Adrenal gland (tissue), 9 donors: ENCODE measurements at regions not wholly inside any gene's neighbourhood (a gene's known extent, or its start where the extent isn't known, plus 50 kb on each side); places are given as distances from the start of the nearest gene placed in this dataset.

Experiments
- DNase-seq, 7 donors: peaks; one replicate each; pipeline ENCODE4 v3.0.0-alpha.2; 2019 to 2020
- H3K27ac ChIP-seq, 5 donors: fragments of 200-600 bp; sonication (generic) in 4 of 5; 1 replicate in 3 of 5; 2 replicates in 2 of 5; pipeline versions ENCODE4 v1.5.1 to v1.8.0; 2016 to 2020; ENCODE audit warnings: mild to moderate bottlenecking in 1 of 5
- H3K27me3 ChIP-seq: fragments of 200-600 bp; 2 replicates; pipeline ENCODE4 v1.8.0; 2021
- H3K36me3 ChIP-seq, 2 donors: fragments of 200-600 bp; replicated peaks in 1 of 2; 1 replicate in 1 of 2; 2 replicates in 1 of 2; pipeline versions ENCODE4 v1.5.1 to v1.8.0; 2018 to 2022
- H3K4me1 ChIP-seq, 2 donors: fragments of 200-600 bp; replicated peaks in 1 of 2; 1 replicate in 1 of 2; 2 replicates in 1 of 2; pipeline versions ENCODE4 v1.5.1 to v1.8.0; 2018 to 2021
- H3K4me3 ChIP-seq, 4 donors: fragments of 200-600 bp; sonication (generic) in 3 of 4; one replicate each; pipeline ENCODE4 v1.5.1; 2016 to 2018
- H3K9me3 ChIP-seq, 3 donors: fragments of 200-600 bp; sonication (generic) in 1 of 3; replicated peaks in 1 of 3; 1 replicate in 2 of 3; 2 replicates in 1 of 3; pipeline versions ENCODE4 v1.5.1 to v1.8.0; 2016 to 2021
- CTCF ChIP-seq, 6 experiments: fragments of 450-650 bp in 4 of 6; fragments of 200-600 bp in 2 of 6; sonication (generic) in 1 of 6; IDR thresholded peaks; 1 replicate in 5 of 6; 2 replicates in 1 of 6; pipeline versions ENCODE4 v1.5.1 to v1.8.0; 2016 to 2021; ENCODE audit warnings: antibody characterized with exemption in 6 of 6, mild to moderate bottlenecking in 2 of 6, moderate library complexity in 1 of 6
- POLR2A ChIP-seq, 2 donors: fragments of 450-650 bp; IDR thresholded peaks; one replicate each; pipeline ENCODE4 v1.6.1; 2017; ENCODE audit warnings: antibody characterized with exemption in 2 of 2, mild to moderate bottlenecking in 2 of 2, moderate library complexity in 1 of 2
- WGBS, 4 donors: extraction: QIAGEN DNeasy Blood & Tissue Kit in 2 of 4; methylation state at CpG; one replicate each; pipeline versions ENCODE4 v1.1.5 to v1.1.7; 2013 to 2017; 5-methylcytosine and 5-hydroxymethylcytosine counted together
- intact Hi-C, 2 donors: fragments of 100-400 bp; cut with DNase I; formaldehyde crosslinking; loops; one replicate each; pipeline versions ENCODE4 v1.14.1 to v1.15.0; 2022 to 2023
- donor health status: healthy with polysubstance abuse.
- donor health status: Bipolar disorder and iron deficiency.
- donor health status: DM: yes; HTN: yes; CAD: no.
- donor health status: DM: no; HTN: no; CAD: no.
- donor health status: DM: no; HTN: no; CAD: no.

- no peaks in the 10 kb centered on the region for H3K4me1 ChIP-seq
- intact Hi-C loops, result no loop called here
- H3K27ac ChIP-seq, result no peak overlapping the region
- no peaks in the 10 kb centered on the region for H3K9me3 ChIP-seq
- no peak overlapping the region for H3K4me3 ChIP-seq
- no peaks in the 10 kb centered on the region for H3K36me3 ChIP-seq
- no peaks in the 10 kb centered on the region for H3K27me3 ChIP-seq
- DNase-seq, result no peak
- TF ChIP-seq CTCF (IDR thresholded peaks at IDR 0.05) (no peak), POLR2A (IDR thresholded peaks at IDR 0.05) (no peak)
Measured at GRCh38 chr10:83806717-83807116, 332.6 kb upstream of the GHITM start.

DNA sequence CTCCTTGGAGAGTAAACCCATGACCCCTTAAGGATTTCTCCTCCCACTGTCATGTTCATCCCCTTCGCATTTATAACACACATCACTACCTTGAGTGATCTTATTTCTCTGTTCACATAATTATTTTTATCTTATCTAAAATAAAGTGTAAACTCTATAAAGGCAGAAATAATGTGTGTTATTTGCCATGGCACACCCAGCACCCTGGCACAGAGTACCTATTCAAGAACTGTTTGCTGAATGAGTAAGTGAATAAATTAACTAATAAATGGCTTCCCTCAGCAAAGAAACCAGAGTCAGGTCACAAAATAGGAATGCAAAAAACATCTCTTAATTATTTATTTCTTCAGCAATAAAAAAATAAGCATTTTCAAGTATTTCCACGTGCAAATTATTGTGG lies 330.3 kb upstream of the GHITM start:
- no peaks in the 10 kb centered on the region for H3K27me3 ChIP-seq
- intact Hi-C loops, result no loop called here
- H3K36me3 ChIP-seq, result no peaks in the 10 kb centered on the region
- H3K4me1 ChIP-seq, result no peaks in the 10 kb centered on the region
- WGBS, 4 donors, result 88 to 92% (median 91%) methylated on average over 2 of the region's 2 CpGs
- H3K4me3 ChIP-seq, result no peak overlapping the region
- no peak for DNase-seq
- no peak for TF ChIP-seq CTCF (IDR thresholded peaks at IDR 0.05)
- H3K9me3 ChIP-seq, result no peaks in the 10 kb centered on the region
- no peak overlapping the region for H3K27ac ChIP-seq

DNA sequence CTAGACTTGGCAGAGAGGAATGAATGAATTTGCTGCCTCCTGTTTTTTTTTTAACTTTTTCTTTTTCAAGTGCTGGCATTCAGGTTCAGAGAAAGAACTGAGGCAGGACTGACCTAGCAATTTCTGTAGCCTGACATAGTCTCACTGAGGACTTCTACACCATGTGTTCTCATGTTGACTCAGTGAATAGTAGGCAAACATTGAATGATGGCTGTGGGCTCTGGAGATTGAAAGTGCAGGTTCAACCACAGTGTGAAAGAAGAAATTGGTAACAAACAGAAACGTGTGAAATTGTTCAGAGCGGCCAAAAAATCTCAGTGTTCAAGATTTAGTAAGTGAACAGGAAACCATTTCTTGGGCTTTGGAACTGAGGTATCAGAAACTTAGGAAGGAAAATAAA lies 322.4 kb upstream of the GHITM start:
- DNase-seq, result no peak
- intact Hi-C loops, result no loop called here
- H3K4me3 ChIP-seq, result no peak overlapping the region
- no peaks in the 10 kb centered on the region for H3K36me3 ChIP-seq
- H3K4me1 ChIP-seq, result no peaks in the 10 kb centered on the region
- H3K27me3 ChIP-seq, result no peaks in the 10 kb centered on the region
- H3K9me3 ChIP-seq, result no peaks in the 10 kb centered on the region
- TF ChIP-seq POLR2A (IDR thresholded peaks at IDR 0.05) (no peak), CTCF (IDR thresholded peaks at IDR 0.05) (no peak)
- H3K27ac ChIP-seq, result no peak overlapping the region
- WGBS, 4 donors, result 54 to 74% (median 55%) methylated on average over 2 of the region's 2 CpGs

- Histone ChIP-seq H3K27me3 (no peaks in the 10 kb centered on the region), H3K4me3 (no peak overlapping the region), H3K9me3 (no peaks in the 10 kb centered on the region), H3K27ac (no peak overlapping the region), H3K36me3 (no peaks in the 10 kb centered on the region), H3K4me1 (no peaks in the 10 kb centered on the region)
- intact Hi-C loops, result no loop called here
- WGBS, 4 donors, result 86 to 97% (median 92%) methylated on average over 3 of the region's 3 CpGs
- no peak for TF ChIP-seq POLR2A (IDR thresholded peaks at IDR 0.05)
- no peak for TF ChIP-seq CTCF (IDR thresholded peaks at IDR 0.05)
- no peak for DNase-seq
Measured at GRCh38 chr10:83817797-83818196, 321.5 kb upstream of the GHITM start.
